ENCODE measurements at regions not wholly inside any gene's neighbourhood (a gene's known extent, or its start where the extent isn't known, plus 50 kb on each side); places are given as distances from the start of the nearest gene placed in this dataset.

DNA sequence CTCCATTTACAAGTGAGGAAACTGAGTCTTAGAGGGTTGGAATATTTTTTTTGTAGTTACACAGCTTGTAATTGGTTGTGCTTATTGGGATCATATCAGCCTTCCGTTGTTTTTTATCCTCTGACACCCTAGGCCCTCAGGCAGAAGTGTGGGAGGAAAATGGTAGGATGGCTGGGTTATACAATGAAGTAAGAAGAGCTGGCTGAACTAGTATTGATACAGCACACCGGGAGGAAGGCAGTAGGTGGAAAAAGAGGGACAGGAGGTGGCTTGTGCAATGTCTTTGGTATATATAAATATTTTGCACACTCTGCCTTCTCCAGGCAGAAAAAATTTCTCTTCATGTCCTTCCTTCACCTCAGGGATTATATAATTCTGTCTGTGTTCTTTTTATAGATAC, 214.3 kb upstream of the SGO1 start (continued):
- TF ChIP-seq, protein P1, sequence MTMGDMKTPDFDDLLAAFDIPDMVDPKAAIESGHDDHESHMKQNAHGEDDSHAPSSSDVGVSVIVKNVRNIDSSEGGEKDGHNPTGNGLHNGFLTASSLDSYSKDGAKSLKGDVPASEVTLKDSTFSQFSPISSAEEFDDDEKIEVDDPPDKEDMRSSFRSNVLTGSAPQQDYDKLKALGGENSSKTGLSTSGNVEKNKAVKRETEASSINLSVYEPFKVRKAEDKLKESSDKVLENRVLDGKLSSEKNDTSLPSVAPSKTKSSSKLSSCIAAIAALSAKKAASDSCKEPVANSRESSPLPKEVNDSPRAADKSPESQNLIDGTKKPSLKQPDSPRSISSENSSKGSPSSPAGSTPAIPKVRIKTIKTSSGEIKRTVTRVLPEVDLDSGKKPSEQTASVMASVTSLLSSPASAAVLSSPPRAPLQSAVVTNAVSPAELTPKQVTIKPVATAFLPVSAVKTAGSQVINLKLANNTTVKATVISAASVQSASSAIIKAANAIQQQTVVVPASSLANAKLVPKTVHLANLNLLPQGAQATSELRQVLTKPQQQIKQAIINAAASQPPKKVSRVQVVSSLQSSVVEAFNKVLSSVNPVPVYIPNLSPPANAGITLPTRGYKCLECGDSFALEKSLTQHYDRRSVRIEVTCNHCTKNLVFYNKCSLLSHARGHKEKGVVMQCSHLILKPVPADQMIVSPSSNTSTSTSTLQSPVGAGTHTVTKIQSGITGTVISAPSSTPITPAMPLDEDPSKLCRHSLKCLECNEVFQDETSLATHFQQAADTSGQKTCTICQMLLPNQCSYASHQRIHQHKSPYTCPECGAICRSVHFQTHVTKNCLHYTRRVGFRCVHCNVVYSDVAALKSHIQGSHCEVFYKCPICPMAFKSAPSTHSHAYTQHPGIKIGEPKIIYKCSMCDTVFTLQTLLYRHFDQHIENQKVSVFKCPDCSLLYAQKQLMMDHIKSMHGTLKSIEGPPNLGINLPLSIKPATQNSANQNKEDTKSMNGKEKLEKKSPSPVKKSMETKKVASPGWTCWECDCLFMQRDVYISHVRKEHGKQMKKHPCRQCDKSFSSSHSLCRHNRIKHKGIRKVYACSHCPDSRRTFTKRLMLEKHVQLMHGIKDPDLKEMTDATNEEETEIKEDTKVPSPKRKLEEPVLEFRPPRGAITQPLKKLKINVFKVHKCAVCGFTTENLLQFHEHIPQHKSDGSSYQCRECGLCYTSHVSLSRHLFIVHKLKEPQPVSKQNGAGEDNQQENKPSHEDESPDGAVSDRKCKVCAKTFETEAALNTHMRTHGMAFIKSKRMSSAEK (CRISPR knock-in tag; IDR thresholded peaks at IDR 0.05; ENCODE audit: borderline replicate concordance), result no peak
- TF ChIP-seq, protein P2, sequence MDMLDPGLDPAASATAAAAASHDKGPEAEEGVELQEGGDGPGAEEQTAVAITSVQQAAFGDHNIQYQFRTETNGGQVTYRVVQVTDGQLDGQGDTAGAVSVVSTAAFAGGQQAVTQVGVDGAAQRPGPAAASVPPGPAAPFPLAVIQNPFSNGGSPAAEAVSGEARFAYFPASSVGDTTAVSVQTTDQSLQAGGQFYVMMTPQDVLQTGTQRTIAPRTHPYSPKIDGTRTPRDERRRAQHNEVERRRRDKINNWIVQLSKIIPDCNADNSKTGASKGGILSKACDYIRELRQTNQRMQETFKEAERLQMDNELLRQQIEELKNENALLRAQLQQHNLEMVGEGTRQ (CRISPR knock-in tag; IDR thresholded peaks at IDR 0.05), result no peak
- no peak for TF ChIP-seq ELF4 (CRISPR knock-in tag; IDR thresholded peaks at IDR 0.05; ENCODE audit: low read depth)

DNA sequence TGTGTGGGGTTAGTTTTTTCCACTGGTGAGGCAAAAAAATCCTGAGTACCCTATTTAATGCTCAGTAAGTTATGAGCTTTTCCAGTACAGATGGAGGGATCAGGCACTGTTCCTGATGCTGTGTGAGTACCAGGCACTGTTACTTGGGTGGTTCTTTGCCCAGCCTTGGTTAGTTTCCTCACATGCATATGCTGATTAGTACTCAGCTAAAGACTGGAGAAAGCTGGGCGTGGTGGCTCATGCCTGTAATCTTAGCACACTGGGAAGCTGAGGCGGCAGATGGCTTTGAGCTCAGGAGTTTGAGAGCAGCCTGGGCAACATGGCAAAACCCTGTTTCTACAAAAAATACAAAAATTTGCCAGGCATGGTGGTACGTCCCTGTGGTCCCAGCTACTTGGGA, 210.3 kb upstream of the SGO1 start:
- Mint-ChIP-seq H3K36me3 (peaks cover 3% of the 10 kb centered on the region), H3K27ac (no peak overlapping the region), H3K9me3 (peaks cover 13% of the 10 kb centered on the region), H3K4me1 (peaks cover 20% of the 10 kb centered on the region), H3K27me3 (ENCODE audit: low read depth) (no peaks in the 10 kb centered on the region; the same call in 1 of the 2 replicates), H3K4me3 (no peak overlapping the region)
- POLR2A ChIA-PET, result no interaction called here
- ATAC-seq (peak; percentile 87), DNase-seq (ENCODE audit: low spot score) (no peak)
- TF ChIP-seq KAT7 (CRISPR knock-in tag; IDR thresholded peaks at IDR 0.05; ENCODE audit: borderline replicate concordance), result no peak
- TF ChIP-seq, protein P3, sequence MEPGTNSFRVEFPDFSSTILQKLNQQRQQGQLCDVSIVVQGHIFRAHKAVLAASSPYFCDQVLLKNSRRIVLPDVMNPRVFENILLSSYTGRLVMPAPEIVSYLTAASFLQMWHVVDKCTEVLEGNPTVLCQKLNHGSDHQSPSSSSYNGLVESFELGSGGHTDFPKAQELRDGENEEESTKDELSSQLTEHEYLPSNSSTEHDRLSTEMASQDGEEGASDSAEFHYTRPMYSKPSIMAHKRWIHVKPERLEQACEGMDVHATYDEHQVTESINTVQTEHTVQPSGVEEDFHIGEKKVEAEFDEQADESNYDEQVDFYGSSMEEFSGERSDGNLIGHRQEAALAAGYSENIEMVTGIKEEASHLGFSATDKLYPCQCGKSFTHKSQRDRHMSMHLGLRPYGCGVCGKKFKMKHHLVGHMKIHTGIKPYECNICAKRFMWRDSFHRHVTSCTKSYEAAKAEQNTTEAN (CRISPR knock-in tag; IDR thresholded peaks at IDR 0.05), result no peak
- TF ChIP-seq, protein P4, sequence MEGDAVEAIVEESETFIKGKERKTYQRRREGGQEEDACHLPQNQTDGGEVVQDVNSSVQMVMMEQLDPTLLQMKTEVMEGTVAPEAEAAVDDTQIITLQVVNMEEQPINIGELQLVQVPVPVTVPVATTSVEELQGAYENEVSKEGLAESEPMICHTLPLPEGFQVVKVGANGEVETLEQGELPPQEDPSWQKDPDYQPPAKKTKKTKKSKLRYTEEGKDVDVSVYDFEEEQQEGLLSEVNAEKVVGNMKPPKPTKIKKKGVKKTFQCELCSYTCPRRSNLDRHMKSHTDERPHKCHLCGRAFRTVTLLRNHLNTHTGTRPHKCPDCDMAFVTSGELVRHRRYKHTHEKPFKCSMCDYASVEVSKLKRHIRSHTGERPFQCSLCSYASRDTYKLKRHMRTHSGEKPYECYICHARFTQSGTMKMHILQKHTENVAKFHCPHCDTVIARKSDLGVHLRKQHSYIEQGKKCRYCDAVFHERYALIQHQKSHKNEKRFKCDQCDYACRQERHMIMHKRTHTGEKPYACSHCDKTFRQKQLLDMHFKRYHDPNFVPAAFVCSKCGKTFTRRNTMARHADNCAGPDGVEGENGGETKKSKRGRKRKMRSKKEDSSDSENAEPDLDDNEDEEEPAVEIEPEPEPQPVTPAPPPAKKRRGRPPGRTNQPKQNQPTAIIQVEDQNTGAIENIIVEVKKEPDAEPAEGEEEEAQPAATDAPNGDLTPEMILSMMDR (IDR thresholded peaks at IDR 0.05), result no peak
- no peak for TF ChIP-seq HMGA2 (CRISPR knock-in tag; IDR thresholded peaks at IDR 0.05)
- TF ChIP-seq ZBTB21 (CRISPR knock-in tag; IDR thresholded peaks at IDR 0.05; ENCODE audit: borderline replicate concordance), result no peak
- no peak for TF ChIP-seq CREB1 (CRISPR knock-in tag; IDR thresholded peaks at IDR 0.05)
- no peak for TF ChIP-seq JUN (CRISPR knock-in tag; IDR thresholded peaks at IDR 0.05)
- TF ChIP-seq, protein P5, sequence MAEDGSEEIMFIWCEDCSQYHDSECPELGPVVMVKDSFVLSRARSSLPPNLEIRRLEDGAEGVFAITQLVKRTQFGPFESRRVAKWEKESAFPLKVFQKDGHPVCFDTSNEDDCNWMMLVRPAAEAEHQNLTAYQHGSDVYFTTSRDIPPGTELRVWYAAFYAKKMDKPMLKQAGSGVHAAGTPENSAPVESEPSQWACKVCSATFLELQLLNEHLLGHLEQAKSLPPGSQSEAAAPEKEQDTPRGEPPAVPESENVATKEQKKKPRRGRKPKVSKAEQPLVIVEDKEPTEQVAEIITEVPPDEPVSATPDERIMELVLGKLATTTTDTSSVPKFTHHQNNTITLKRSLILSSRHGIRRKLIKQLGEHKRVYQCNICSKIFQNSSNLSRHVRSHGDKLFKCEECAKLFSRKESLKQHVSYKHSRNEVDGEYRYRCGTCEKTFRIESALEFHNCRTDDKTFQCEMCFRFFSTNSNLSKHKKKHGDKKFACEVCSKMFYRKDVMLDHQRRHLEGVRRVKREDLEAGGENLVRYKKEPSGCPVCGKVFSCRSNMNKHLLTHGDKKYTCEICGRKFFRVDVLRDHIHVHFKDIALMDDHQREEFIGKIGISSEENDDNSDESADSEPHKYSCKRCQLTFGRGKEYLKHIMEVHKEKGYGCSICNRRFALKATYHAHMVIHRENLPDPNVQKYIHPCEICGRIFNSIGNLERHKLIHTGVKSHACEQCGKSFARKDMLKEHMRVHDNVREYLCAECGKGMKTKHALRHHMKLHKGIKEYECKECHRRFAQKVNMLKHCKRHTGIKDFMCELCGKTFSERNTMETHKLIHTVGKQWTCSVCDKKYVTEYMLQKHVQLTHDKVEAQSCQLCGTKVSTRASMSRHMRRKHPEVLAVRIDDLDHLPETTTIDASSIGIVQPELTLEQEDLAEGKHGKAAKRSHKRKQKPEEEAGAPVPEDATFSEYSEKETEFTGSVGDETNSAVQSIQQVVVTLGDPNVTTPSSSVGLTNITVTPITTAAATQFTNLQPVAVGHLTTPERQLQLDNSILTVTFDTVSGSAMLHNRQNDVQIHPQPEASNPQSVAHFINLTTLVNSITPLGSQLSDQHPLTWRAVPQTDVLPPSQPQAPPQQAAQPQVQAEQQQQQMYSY (CRISPR knock-in tag; IDR thresholded peaks at IDR 0.05), result no peak
- CTCF ChIA-PET, result interaction anchor here (1.0 to 1.2 kb wide), 2 partner anchors 116 to 171 kb away, joined by 3 to 4 read pairs; no protein-coding TSS in a partner anchor

DNA sequence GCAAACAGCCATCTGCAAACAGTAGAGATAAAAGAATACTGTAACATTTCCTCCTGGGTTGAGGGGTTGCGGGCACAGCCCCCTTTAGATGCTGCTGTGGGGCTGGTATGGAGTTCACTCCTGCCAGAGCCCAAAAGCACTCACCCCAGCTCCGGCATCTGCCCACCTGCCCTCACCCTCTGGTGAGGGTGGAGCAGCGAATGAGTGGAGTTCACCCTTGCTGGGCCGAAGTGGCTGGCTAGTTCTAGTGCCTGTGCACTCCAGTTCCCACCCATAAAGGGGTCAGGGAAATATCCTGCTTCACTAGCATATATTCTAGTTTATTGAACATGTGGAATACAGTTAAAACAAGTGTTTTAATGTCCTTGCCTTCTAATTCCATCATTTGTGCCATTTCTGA, 209.7 kb upstream of the SGO1 start:
- DNase-seq (ENCODE audit: low spot score), result no peak
- ChIA-PET CTCF (interaction anchor here (1.0 kb wide), 1 partner anchor 170 kb away, joined by 4 read pairs; no protein-coding TSS in a partner anchor), POLR2A (no interaction called here)
- Mint-ChIP-seq H3K27me3 (ENCODE audit: low read depth) (no peaks in the 10 kb centered on the region; the same call in 1 of the 2 replicates), H3K27ac (no peak overlapping the region), H3K9me3 (peaks cover 13% of the 10 kb centered on the region), H3K36me3 (peaks cover 3% of the 10 kb centered on the region), H3K4me1 (peaks cover 17% of the 10 kb centered on the region), H3K4me3 (no peak overlapping the region)
- ATAC-seq, result no peak
- TF ChIP-seq SMAD3 (CRISPR knock-in tag; IDR thresholded peaks at IDR 0.05; ENCODE audit: borderline replicate concordance), result no peak
- TF ChIP-seq, protein P6, sequence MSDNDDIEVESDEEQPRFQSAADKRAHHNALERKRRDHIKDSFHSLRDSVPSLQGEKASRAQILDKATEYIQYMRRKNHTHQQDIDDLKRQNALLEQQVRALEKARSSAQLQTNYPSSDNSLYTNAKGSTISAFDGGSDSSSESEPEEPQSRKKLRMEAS (CRISPR knock-in tag; IDR thresholded peaks at IDR 0.05), result no peak
- TF ChIP-seq, protein P4 (IDR thresholded peaks at IDR 0.05), result no peak
- TF ChIP-seq, protein P7, sequence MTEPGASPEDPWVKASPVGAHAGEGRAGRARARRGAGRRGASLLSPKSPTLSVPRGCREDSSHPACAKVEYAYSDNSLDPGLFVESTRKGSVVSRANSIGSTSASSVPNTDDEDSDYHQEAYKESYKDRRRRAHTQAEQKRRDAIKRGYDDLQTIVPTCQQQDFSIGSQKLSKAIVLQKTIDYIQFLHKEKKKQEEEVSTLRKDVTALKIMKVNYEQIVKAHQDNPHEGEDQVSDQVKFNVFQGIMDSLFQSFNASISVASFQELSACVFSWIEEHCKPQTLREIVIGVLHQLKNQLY (CRISPR knock-in tag; IDR thresholded peaks at IDR 0.05), result no peak
- no peak for TF ChIP-seq OVOL2 (CRISPR knock-in tag; IDR thresholded peaks at IDR 0.05; ENCODE audit: borderline replicate concordance)
- TF ChIP-seq SP1 (CRISPR knock-in tag; conservative IDR thresholded peaks at IDR 0.05), result no peak
- TF ChIP-seq GTF2I (CRISPR knock-in tag; conservative IDR thresholded peaks at IDR 0.05), result no peak
